IMR-90 (cell line): ENCODE measurements at regions not wholly inside any gene's neighbourhood (a gene's known extent, or its start where the extent isn't known, plus 50 kb on each side); places are given as distances from the start of the nearest gene placed in this dataset.

Experiments used
- ATAC-seq: fragments of 200-7000 bp; cut with Tn5 transposase; 2 replicates; pipeline ENCODE4 v1.9.1; 2020; ENCODE audit warnings: low read depth, mild to moderate bottlenecking, moderate library complexity
- BruUV-seq: library from RNA; stranded (reverse); fragments of 400-500 nt; replicated peaks from 2 replicates; lab custom pipeline; 2021; lab: Mats Ljungman, UMichigan
- CTCF ChIA-PET: fragments of 300-600 bp; formaldehyde crosslinking; extraction: SDS; loops from one replicate; lab custom pipeline; 2021; ENCODE audit warnings: antibody characterized with exemption; lab: Yijun Ruan, JAX
- POLR2A ChIA-PET: fragments of 300-600 bp; sonication (Branson Sonifier 250); formaldehyde crosslinking; loops from one replicate; lab custom pipeline; 2022; ENCODE audit warnings: antibody characterized with exemption; ENCODE audit not compliant: unreplicated experiment; lab: Charles Lee
- DNase-seq: peaks from one replicate; pipeline ENCODE4 v3.0.0; 2013
- H2AFZ ChIP-seq: replicated peaks from 2 replicates; pipeline ENCODE3; 2013; ENCODE audit warnings: low read length, mild to moderate bottlenecking; ENCODE audit not compliant: poor library complexity
- H2AK5ac ChIP-seq: 2 replicates; pipeline ENCODE4 v1.6.1; 2013; ENCODE audit warnings: low read depth, low read length, inconsistent platforms
- H2AK9ac ChIP-seq: replicated peaks from 2 replicates; pipeline ENCODE3; 2013; ENCODE audit warnings: mild to moderate bottlenecking, low read depth, low read length, moderate library complexity; ENCODE audit not compliant: poor library complexity
- H2BK120ac ChIP-seq: 2 replicates; pipeline ENCODE4 v1.6.1; 2013; ENCODE audit warnings: low read depth, low read length, inconsistent platforms
- H2BK15ac ChIP-seq: 3 replicates; pipeline ENCODE4 v1.6.1; 2013; ENCODE audit warnings: low read depth, low read length, inconsistent platforms
- H2BK20ac ChIP-seq: 2 replicates; pipeline ENCODE4 v1.6.1; 2013; ENCODE audit warnings: low read depth, mild to moderate bottlenecking, inconsistent platforms, low read length, moderate library complexity
- H2BK5ac ChIP-seq: 2 replicates; pipeline ENCODE4 v1.6.1; 2013; ENCODE audit warnings: mild to moderate bottlenecking, low read depth, low read length, inconsistent platforms; ENCODE audit not compliant: poor library complexity, severe bottlenecking
- H3K14ac ChIP-seq: replicated peaks from 2 replicates; pipeline ENCODE4 v1.6.1; 2013; ENCODE audit warnings: low read depth, low read length, inconsistent platforms
- H3K18ac ChIP-seq: 2 replicates; pipeline ENCODE4 v1.6.1; 2013; ENCODE audit warnings: low read depth, low read length, control low read depth
- H3K23ac ChIP-seq: 2 replicates; pipeline ENCODE4 v1.6.1; 2013; ENCODE audit warnings: low read depth, low read length, inconsistent platforms
- H3K27ac ChIP-seq: 2 replicates; pipeline ENCODE4 v1.5.1; 2013; ENCODE audit warnings: mild to moderate bottlenecking, control low read depth, low read length; ENCODE audit not compliant: insufficient read depth
- H3K27me3 ChIP-seq: 2 replicates; pipeline ENCODE4 v1.6.1; 2013; ENCODE audit warnings: low read length; ENCODE audit not compliant: control insufficient read depth, insufficient read depth
- H3K36me3 ChIP-seq: 2 replicates; pipeline ENCODE4 v1.6.1; 2013; ENCODE audit warnings: low read length, mixed read lengths; ENCODE audit not compliant: control insufficient read depth, insufficient read depth
- H3K4ac ChIP-seq: 2 replicates; pipeline ENCODE4 v1.6.1; 2013; ENCODE audit warnings: low read depth, low read length, inconsistent platforms
- H3K4me1 ChIP-seq: 2 replicates; pipeline ENCODE4 v1.6.1; 2013; ENCODE audit warnings: low read length, mixed read lengths; ENCODE audit not compliant: control insufficient read depth, insufficient read depth
- H3K4me2 ChIP-seq: 2 replicates; pipeline ENCODE4 v1.6.1; 2013; ENCODE audit warnings: low read depth, mild to moderate bottlenecking, control low read depth, low read length, moderate library complexity
- H3K4me3 ChIP-seq: 2 replicates; pipeline ENCODE4 v1.5.1; 2013; ENCODE audit warnings: low read depth, mild to moderate bottlenecking, control low read depth, low read length, moderate library complexity; ENCODE audit not compliant: insufficient read depth
- H3K56ac ChIP-seq: 2 replicates; pipeline ENCODE4 v1.6.1; 2013; ENCODE audit warnings: low read length, inconsistent platforms; ENCODE audit not compliant: insufficient read depth; ENCODE audit errors: extremely low read depth
- H3K79me1 ChIP-seq, 2 experiments: 2 replicates each; pipeline ENCODE4 v1.6.1; 2013; ENCODE audit warnings: low read length in 2 of 2, inconsistent platforms in 1 of 2, low read depth in 1 of 2
- H3K9ac ChIP-seq: 2 replicates; pipeline ENCODE4 v1.6.1; 2013; ENCODE audit warnings: low read depth, low read length, control low read depth
- H3K9me1 ChIP-seq: 2 replicates; pipeline ENCODE4 v1.6.1; 2013; ENCODE audit warnings: low read length, inconsistent platforms; ENCODE audit not compliant: insufficient read depth
- H3K9me3 ChIP-seq: 2 replicates; pipeline ENCODE4 v1.6.1; 2013; ENCODE audit warnings: low read length; ENCODE audit not compliant: control insufficient read depth, insufficient read depth
- H4K20me1 ChIP-seq: 2 replicates; pipeline ENCODE4 v1.6.1; 2013; ENCODE audit warnings: low read length, inconsistent platforms; ENCODE audit not compliant: insufficient read depth
- H4K5ac ChIP-seq: 2 replicates; pipeline ENCODE4 v1.6.1; 2013; ENCODE audit warnings: mild to moderate bottlenecking, low read depth, low read length, control low read depth
- H4K8ac ChIP-seq, 2 experiments: 2 replicates each; pipeline ENCODE4 v1.6.1; 2013; ENCODE audit warnings: low read depth in 2 of 2, low read length in 2 of 2, control low read depth in 1 of 2, inconsistent platforms in 1 of 2
- H4K91ac ChIP-seq: 2 replicates; pipeline ENCODE4 v1.6.1; 2013; ENCODE audit warnings: low read depth, low read length, inconsistent platforms; ENCODE audit not compliant: insufficient read depth
- BHLHE40 ChIP-seq: fragments of 150-350 bp; IDR thresholded peaks from 2 replicates; pipeline ENCODE4 v1.6.1; 2016; ENCODE audit warnings: mild to moderate bottlenecking, low read depth, low read length
- CEBPB ChIP-seq: IDR thresholded peaks from 2 replicates; pipeline ENCODE4 v1.6.1; 2012; ENCODE audit warnings: low read depth, low read length, improper control_type of control experiment
- CHD1 ChIP-seq: IDR thresholded peaks from 2 replicates; pipeline ENCODE4 v1.6.1; 2012; ENCODE audit warnings: low read depth, low read length, improper control_type of control experiment
- FOS ChIP-seq: fragments of 150-350 bp; IDR thresholded peaks from 2 replicates; pipeline ENCODE4 v1.6.1; 2016; ENCODE audit warnings: low read depth, low read length
- MAFK ChIP-seq: IDR thresholded peaks from 2 replicates; pipeline ENCODE4 v1.6.1; 2012; ENCODE audit warnings: low read depth, low read length, improper control_type of control experiment
- MAZ ChIP-seq: IDR thresholded peaks from 2 replicates; pipeline ENCODE4 v1.6.1; 2012; ENCODE audit warnings: low read depth, mild to moderate bottlenecking, low read length, improper control_type of control experiment, moderate library complexity, borderline replicate concordance
- MXI1 ChIP-seq: IDR thresholded peaks from 2 replicates; pipeline ENCODE4 v1.6.1; 2012; ENCODE audit warnings: low read depth, mild to moderate bottlenecking, low read length, moderate library complexity, borderline replicate concordance
- NFE2L2 ChIP-seq: fragments of 150-350 bp; IDR thresholded peaks from 2 replicates; pipeline ENCODE4 v1.6.1; 2016; ENCODE audit warnings: low read depth, mild to moderate bottlenecking, low read length
- POLR2A ChIP-seq: IDR thresholded peaks from 2 replicates; pipeline ENCODE4 v1.6.1; 2012; ENCODE audit warnings: mild to moderate bottlenecking, low read depth, low read length
- RAD21 ChIP-seq: IDR thresholded peaks from 2 replicates; pipeline ENCODE4 v1.6.1; 2012; ENCODE audit warnings: low read length, improper control_type of control experiment
- RCOR1 ChIP-seq: IDR thresholded peaks from 2 replicates; pipeline ENCODE4 v1.6.1; 2012; ENCODE audit warnings: mild to moderate bottlenecking, low read length, improper control_type of control experiment; ENCODE audit not compliant: insufficient replicate concordance
- RFX5 ChIP-seq: IDR thresholded peaks from 2 replicates; pipeline ENCODE4 v1.8.0; 2012; ENCODE audit warnings: low read depth, mild to moderate bottlenecking, low read length, moderate library complexity
- SMC3 ChIP-seq: fragments of 150-350 bp; IDR thresholded peaks from 2 replicates; pipeline ENCODE4 v1.6.1; 2016; ENCODE audit warnings: low read depth, mild to moderate bottlenecking, antibody characterized with exemption, low read length, moderate library complexity
- WGBS, 2 experiments: methylation state at CpG; one replicate each; pipeline versions ENCODE4 v1.1.5 to v1.1.7; 2013; ENCODE audit warnings: missing lambda C conversion rate in 2 of 2; ENCODE audit not compliant: insufficient read length in 1 of 2; ENCODE audit errors: extremely low coverage in 2 of 2; 5-methylcytosine and 5-hydroxymethylcytosine counted together
- dilution Hi-C: fragments of 300-500 bp; cut with HindIII; formaldehyde crosslinking; loops from one replicate; pipeline ENCODE4 v1.14.3; 2018; ENCODE audit warnings: low sequenced_read_pairs; ENCODE audit not compliant: unreplicated experiment
- in situ Hi-C: fragments of 300-500 bp; cut with MboI; formaldehyde crosslinking; loops from 3 replicates; pipeline ENCODE4 v1.14.3; 2019; ENCODE audit warnings: low sequenced_read_pairs, inconsistent platforms, mixed read lengths
- intact Hi-C: fragments of 100-400 bp; cut with micrococcal nuclease; formaldehyde crosslinking; loops from 2 replicates; pipeline ENCODE4 v1.10.0; 2022
- TF ChIP-seq, protein P1 (sequence below): conservative IDR thresholded peaks from 2 replicates; pipeline ENCODE4 v1.5.1; 2012; ENCODE audit warnings: mild to moderate bottlenecking, low read depth, low read length, improper control_type of control experiment
- TF ChIP-seq, protein P2 (sequence below): fragments of 150-350 bp; IDR thresholded peaks from 2 replicates; pipeline ENCODE4 v1.6.1; 2017; ENCODE audit warnings: mild to moderate bottlenecking, antibody characterized with exemption, low read length, low read depth
- TF ChIP-seq, protein P3 (sequence below): fragments of 150-350 bp; IDR thresholded peaks from 2 replicates; pipeline ENCODE4 v1.6.1; 2016; ENCODE audit warnings: low read depth, mild to moderate bottlenecking, low read length, moderate library complexity, borderline replicate concordance

DNA sequence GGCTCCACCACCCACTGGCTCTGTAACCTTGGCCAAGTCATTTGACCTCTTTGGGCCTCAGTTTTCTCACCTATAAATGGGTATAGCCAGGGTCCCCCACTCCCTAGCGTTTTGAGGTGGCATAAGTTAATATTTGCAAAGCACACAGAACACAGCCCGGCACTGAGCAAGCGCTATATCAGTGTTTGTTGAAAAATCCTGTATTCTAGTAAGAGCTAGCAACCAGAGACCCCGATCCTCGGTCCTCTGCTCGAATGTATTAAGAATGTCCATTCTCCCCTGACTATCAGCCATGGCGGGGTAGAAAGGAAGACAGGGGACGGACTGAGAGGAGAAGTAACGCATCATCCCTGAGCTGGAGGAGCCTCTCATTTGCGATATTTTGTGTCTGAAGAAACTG lies 131.2 kb downstream of the IRF8 start:
- Histone ChIP-seq H3K23ac (no peak overlapping the region), H2BK5ac (no peak overlapping the region), H3K4ac (no peak overlapping the region), H4K20me1 (no peaks in the 10 kb centered on the region), H3K27ac (no peak overlapping the region), H3K4me1 (peaks cover 9% of the 10 kb centered on the region; the same call in 1 of the 2 replicates), H3K18ac (no peak overlapping the region), H4K5ac (no peak overlapping the region), H3K79me1 (no peaks in the 10 kb centered on the region), H3K27me3 (peaks cover 62% of the 10 kb centered on the region), H3K9ac (no peak overlapping the region), H3K14ac (no peak overlapping the region), H3K4me3 (no peak overlapping the region), H3K4me2 (no peak overlapping the region), H3K36me3 (no peaks in the 10 kb centered on the region), H2BK120ac (no peak overlapping the region), H3K56ac (no peak overlapping the region), H3K9me3 (peaks cover 11% of the 10 kb centered on the region), H2AK5ac (no peak overlapping the region), H4K91ac (no peak overlapping the region), H2AK9ac (no peak overlapping the region), H4K8ac (no peak overlapping the region), H3K9me1 (no peaks in the 10 kb centered on the region), H2AFZ (no peak overlapping the region), H2BK15ac (no peak overlapping the region), H2BK20ac (no peak overlapping the region)
- POLR2A ChIA-PET: no interaction called here
- DNase-seq: no peak
- intact Hi-C loops (no loop called here), in situ Hi-C loops (no loop called here), dilution Hi-C loops (no loop called here)
- TF ChIP-seq FOS (no peak), MAFK (no peak), RFX5 (no peak), MXI1 (no peak), MAZ (no peak), NFE2L2 (no peak), CHD1 (no peak), CEBPB (no peak), RCOR1 (no peak), SMC3 (no peak), BHLHE40 (no peak), POLR2A (no peak), RAD21 (no peak)
- TF ChIP-seq, protein P1, sequence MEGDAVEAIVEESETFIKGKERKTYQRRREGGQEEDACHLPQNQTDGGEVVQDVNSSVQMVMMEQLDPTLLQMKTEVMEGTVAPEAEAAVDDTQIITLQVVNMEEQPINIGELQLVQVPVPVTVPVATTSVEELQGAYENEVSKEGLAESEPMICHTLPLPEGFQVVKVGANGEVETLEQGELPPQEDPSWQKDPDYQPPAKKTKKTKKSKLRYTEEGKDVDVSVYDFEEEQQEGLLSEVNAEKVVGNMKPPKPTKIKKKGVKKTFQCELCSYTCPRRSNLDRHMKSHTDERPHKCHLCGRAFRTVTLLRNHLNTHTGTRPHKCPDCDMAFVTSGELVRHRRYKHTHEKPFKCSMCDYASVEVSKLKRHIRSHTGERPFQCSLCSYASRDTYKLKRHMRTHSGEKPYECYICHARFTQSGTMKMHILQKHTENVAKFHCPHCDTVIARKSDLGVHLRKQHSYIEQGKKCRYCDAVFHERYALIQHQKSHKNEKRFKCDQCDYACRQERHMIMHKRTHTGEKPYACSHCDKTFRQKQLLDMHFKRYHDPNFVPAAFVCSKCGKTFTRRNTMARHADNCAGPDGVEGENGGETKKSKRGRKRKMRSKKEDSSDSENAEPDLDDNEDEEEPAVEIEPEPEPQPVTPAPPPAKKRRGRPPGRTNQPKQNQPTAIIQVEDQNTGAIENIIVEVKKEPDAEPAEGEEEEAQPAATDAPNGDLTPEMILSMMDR: no peak
- TF ChIP-seq, protein P2, sequence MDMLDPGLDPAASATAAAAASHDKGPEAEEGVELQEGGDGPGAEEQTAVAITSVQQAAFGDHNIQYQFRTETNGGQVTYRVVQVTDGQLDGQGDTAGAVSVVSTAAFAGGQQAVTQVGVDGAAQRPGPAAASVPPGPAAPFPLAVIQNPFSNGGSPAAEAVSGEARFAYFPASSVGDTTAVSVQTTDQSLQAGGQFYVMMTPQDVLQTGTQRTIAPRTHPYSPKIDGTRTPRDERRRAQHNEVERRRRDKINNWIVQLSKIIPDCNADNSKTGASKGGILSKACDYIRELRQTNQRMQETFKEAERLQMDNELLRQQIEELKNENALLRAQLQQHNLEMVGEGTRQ: no peak
- TF ChIP-seq, protein P3, sequence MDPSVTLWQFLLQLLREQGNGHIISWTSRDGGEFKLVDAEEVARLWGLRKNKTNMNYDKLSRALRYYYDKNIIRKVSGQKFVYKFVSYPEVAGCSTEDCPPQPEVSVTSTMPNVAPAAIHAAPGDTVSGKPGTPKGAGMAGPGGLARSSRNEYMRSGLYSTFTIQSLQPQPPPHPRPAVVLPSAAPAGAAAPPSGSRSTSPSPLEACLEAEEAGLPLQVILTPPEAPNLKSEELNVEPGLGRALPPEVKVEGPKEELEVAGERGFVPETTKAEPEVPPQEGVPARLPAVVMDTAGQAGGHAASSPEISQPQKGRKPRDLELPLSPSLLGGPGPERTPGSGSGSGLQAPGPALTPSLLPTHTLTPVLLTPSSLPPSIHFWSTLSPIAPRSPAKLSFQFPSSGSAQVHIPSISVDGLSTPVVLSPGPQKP: no peak
- no TSS peak for BruUV-seq
- WGBS, 2 experiments: 100% methylated on average over 4 of the region's 10 CpGs; no CpG with 5 or more reads in 1 of the 2 experiments
- no peak for ATAC-seq
- CTCF ChIA-PET: interaction anchor here (1.7 kb wide), 1 partner anchor 14 kb away, joined by 5 read pairs; no protein-coding TSS in a partner anchor
